Caco-2 (cell line): ENCODE measurements at regions not wholly inside any gene's neighbourhood (a gene's known extent, or its start where the extent isn't known, plus 50 kb on each side); places are given as distances from the start of the nearest gene placed in this dataset.

Experiments
- BruUV-seq: library from RNA; stranded (reverse); fragments of 400-500 nt; replicated peaks from 2 replicates; lab custom pipeline; 2021; lab: Mats Ljungman, UMichigan
- CTCF ChIA-PET: fragments of 300-600 bp; sonication (Branson Sonifier 250); formaldehyde crosslinking; loops from one replicate; lab custom pipeline; 2022; ENCODE audit warnings: antibody characterized with exemption; lab: Charles Lee
- POLR2A ChIA-PET: fragments of 300-600 bp; sonication (Branson Sonifier 250); formaldehyde crosslinking; loops from one replicate; lab custom pipeline; 2022; ENCODE audit warnings: antibody characterized with exemption; lab: Charles Lee
- DNase-seq, 2 experiments: peaks; one replicate each; pipeline versions ENCODE4 v3.0.0 to v3.0.0-alpha.2; 2020 to 2022
- H3K27me3 ChIP-seq: replicated peaks from 2 replicates; pipeline ENCODE4 v1.6.0; 2011; ENCODE audit warnings: low read length; ENCODE audit not compliant: control insufficient read depth, insufficient read depth
- H3K36me3 ChIP-seq: 2 replicates; pipeline ENCODE4 v1.5.1; 2011; ENCODE audit warnings: low read length; ENCODE audit not compliant: control insufficient read depth, insufficient read depth
- H3K4me1 ChIP-seq: fragments of 250-450 bp; sonication (Bioruptor Pico); 2 replicates; pipeline ENCODE4 v1.5.1; 2020; ENCODE audit warnings: mild to moderate bottlenecking
- H3K4me3 ChIP-seq: 2 replicates; pipeline ENCODE4 v1.5.1; 2011; ENCODE audit warnings: low read depth, mild to moderate bottlenecking, control low read depth, low read length
- H3K9me3 ChIP-seq: fragments of 250-450 bp; sonication (Bioruptor Pico); 2 replicates; pipeline ENCODE4 v1.5.1; 2020; ENCODE audit warnings: mild to moderate bottlenecking, moderate library complexity
- H3K27ac Mint-ChIP-seq: one replicate; pipeline ENCODE4 v1.8.0; 2022; ENCODE audit warnings: mixed read lengths; ENCODE audit not compliant: unreplicated experiment
- H3K27me3 Mint-ChIP-seq: one replicate; pipeline ENCODE4 v1.8.0; 2022; ENCODE audit warnings: mixed read lengths; ENCODE audit not compliant: insufficient read depth, unreplicated experiment
- H3K36me3 Mint-ChIP-seq: one replicate; pipeline ENCODE4 v1.8.0; 2022; ENCODE audit warnings: mild to moderate bottlenecking, mixed read lengths; ENCODE audit not compliant: insufficient read depth, unreplicated experiment
- H3K4me1 Mint-ChIP-seq: one replicate; pipeline ENCODE4 v1.8.0; 2022; ENCODE audit warnings: low read depth, mixed read lengths; ENCODE audit not compliant: unreplicated experiment
- H3K4me3 Mint-ChIP-seq: one replicate; pipeline ENCODE4 v1.8.0; 2022; ENCODE audit warnings: mild to moderate bottlenecking, moderate library complexity, mixed read lengths; ENCODE audit not compliant: unreplicated experiment
- H3K9me3 Mint-ChIP-seq: one replicate; pipeline ENCODE4 v1.8.0; 2022; ENCODE audit warnings: mixed read lengths; ENCODE audit not compliant: unreplicated experiment
- intact Hi-C: fragments of 100-400 bp; cut with micrococcal nuclease; formaldehyde crosslinking; loops from one replicate; pipeline ENCODE4 v1.10.0; 2022; ENCODE audit not compliant: unreplicated experiment
- TF ChIP-seq, protein P1 (sequence below), 2 experiments: fragments of 200-600 bp in 1 of 2; IDR thresholded peaks; 1 replicate in 1 of 2; 2 replicates in 1 of 2; pipeline versions ENCODE4 v1.5.1 to v1.8.0; 2011 to 2022; ENCODE audit warnings: antibody characterized with exemption in 1 of 2, control low read depth in 1 of 2, inconsistent platforms in 1 of 2, low read depth in 1 of 2, low read length in 1 of 2, mild to moderate bottlenecking in 1 of 2, moderate library complexity in 1 of 2; ENCODE audit not compliant: insufficient read depth in 1 of 2, severe bottlenecking in 1 of 2, unreplicated experiment in 1 of 2

DNA sequence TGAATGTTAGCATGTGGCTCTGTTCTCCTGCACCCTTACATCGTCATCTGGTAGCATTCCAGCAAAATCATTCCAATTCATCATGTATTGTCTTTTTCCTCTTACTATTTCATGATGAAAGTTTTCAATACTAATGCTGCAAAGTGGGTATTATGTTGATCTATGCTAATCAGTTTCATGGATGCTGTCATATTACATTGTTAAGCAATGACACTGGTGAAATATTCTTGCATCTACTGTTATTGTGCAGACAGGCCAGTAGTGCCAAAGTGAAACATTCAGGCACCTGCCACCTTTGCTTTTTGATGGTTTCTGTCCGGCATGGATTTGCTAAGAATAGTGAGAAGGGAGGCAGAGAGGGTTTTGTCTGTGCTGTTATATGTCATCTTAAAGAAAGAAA, 76.1 kb upstream of the SMIM21 start:
- no peaks in the 10 kb centered on the region for H3K36me3 ChIP-seq
- Mint-ChIP-seq H3K36me3 (no peaks in the 10 kb centered on the region), H3K27me3 (no peaks in the 10 kb centered on the region), H3K4me3 (no peak overlapping the region), H3K9me3 (no peaks in the 10 kb centered on the region), H3K4me1 (no peaks in the 10 kb centered on the region), H3K27ac (no peak overlapping the region)
- no peaks in the 10 kb centered on the region for H3K27me3 ChIP-seq
- POLR2A ChIA-PET: no interaction called here
- no peaks in the 10 kb centered on the region for H3K4me1 ChIP-seq
- no TSS peak for BruUV-seq
- CTCF ChIA-PET: no interaction called here
- no peak for DNase-seq
- TF ChIP-seq, protein P1, sequence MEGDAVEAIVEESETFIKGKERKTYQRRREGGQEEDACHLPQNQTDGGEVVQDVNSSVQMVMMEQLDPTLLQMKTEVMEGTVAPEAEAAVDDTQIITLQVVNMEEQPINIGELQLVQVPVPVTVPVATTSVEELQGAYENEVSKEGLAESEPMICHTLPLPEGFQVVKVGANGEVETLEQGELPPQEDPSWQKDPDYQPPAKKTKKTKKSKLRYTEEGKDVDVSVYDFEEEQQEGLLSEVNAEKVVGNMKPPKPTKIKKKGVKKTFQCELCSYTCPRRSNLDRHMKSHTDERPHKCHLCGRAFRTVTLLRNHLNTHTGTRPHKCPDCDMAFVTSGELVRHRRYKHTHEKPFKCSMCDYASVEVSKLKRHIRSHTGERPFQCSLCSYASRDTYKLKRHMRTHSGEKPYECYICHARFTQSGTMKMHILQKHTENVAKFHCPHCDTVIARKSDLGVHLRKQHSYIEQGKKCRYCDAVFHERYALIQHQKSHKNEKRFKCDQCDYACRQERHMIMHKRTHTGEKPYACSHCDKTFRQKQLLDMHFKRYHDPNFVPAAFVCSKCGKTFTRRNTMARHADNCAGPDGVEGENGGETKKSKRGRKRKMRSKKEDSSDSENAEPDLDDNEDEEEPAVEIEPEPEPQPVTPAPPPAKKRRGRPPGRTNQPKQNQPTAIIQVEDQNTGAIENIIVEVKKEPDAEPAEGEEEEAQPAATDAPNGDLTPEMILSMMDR (IDR thresholded peaks at IDR 0.05; ENCODE audit: insufficient read depth in 1 of 2, low read depth in 1 of 2, low read length in 1 of 2, severe bottlenecking in 1 of 2, unreplicated experiment in 1 of 2): no peak
- H3K4me3 ChIP-seq: no peak overlapping the region
- intact Hi-C loops: no loop called here
- no peaks in the 10 kb centered on the region for H3K9me3 ChIP-seq

DNA sequence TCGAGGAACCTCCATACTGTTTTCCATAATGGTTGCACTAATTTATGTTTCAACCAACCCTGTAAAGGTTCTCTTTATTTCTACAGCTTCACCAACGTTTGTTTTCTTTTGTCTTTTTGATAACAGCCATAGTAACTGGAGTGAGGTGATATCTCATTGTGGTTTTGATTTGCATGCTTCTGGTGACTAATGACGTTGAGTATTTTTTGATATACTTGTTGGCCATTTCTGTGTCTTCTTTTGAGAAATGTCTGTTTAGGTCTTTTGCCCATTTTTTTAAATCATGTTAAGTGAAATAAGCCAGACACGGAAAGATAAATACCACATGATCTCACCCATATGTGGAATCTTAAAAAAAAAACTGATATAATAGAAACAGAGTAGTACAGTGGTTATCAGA, 74.8 kb upstream of the SMIM21 start:
- intact Hi-C loops: no loop called here
- no peak overlapping the region for H3K4me3 Mint-ChIP-seq

DNA sequence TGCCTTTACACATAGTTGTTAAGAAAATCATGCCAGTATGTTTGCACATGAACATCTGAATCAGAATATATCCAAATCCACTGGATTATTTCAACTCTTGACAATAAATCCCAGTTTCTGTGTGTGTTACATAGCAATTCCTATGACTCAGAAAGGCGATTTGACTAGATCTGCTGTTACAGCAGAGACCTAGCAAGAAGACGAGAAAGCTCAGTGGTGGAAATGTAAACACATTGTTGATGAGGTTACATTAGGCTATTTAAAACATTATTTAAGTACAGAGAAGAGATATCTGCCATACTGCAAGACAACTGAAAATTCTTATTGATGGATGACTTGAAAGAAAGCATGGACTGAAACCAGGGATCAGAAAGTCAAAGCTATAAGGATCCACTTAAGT, 73.0 kb upstream of the SMIM21 start:
- no peaks in the 10 kb centered on the region for H3K4me1 Mint-ChIP-seq
- no TSS peak for BruUV-seq
- DNase-seq: no peak
- H3K4me3 Mint-ChIP-seq: no peak overlapping the region
- no peaks in the 10 kb centered on the region for H3K27me3 Mint-ChIP-seq
- Histone ChIP-seq H3K4me3 (no peak overlapping the region), H3K27me3 (no peaks in the 10 kb centered on the region), H3K4me1 (no peaks in the 10 kb centered on the region), H3K9me3 (no peaks in the 10 kb centered on the region), H3K36me3 (no peaks in the 10 kb centered on the region)
- TF ChIP-seq, protein P1 (IDR thresholded peaks at IDR 0.05; ENCODE audit: insufficient read depth in 1 of 2, low read depth in 1 of 2, low read length in 1 of 2, severe bottlenecking in 1 of 2, unreplicated experiment in 1 of 2): no peak
- no peaks in the 10 kb centered on the region for H3K36me3 Mint-ChIP-seq
- ChIA-PET CTCF (no interaction called here), POLR2A (no interaction called here)
- no peaks in the 10 kb centered on the region for H3K9me3 Mint-ChIP-seq
- no peak overlapping the region for H3K27ac Mint-ChIP-seq
- intact Hi-C loops: no loop called here

More for the DNA sequence above, 74.8 kb upstream of the SMIM21 start:
- TF ChIP-seq, protein P1 (IDR thresholded peaks at IDR 0.05; ENCODE audit: insufficient read depth in 1 of 2, low read depth in 1 of 2, low read length in 1 of 2, severe bottlenecking in 1 of 2, unreplicated experiment in 1 of 2): no peak
- Histone ChIP-seq H3K27me3 (no peaks in the 10 kb centered on the region), H3K4me1 (no peaks in the 10 kb centered on the region), H3K36me3 (no peaks in the 10 kb centered on the region), H3K9me3 (no peaks in the 10 kb centered on the region), H3K4me3 (no peak overlapping the region)
- Mint-ChIP-seq H3K4me1 (no peaks in the 10 kb centered on the region), H3K36me3 (no peaks in the 10 kb centered on the region), H3K9me3 (no peaks in the 10 kb centered on the region), H3K27me3 (no peaks in the 10 kb centered on the region), H3K27ac (no peak overlapping the region)
- BruUV-seq: no TSS peak
- no peak for DNase-seq
- ChIA-PET POLR2A (no interaction called here), CTCF (no interaction called here)
